HUES48 (cell line): ENCODE measurements at regions not wholly inside any gene's neighbourhood (a gene's known extent, or its start where the extent isn't known, plus 50 kb on each side); places are given as distances from the start of the nearest gene placed in this dataset.

ENCODE experiments used
- H3K27ac ChIP-seq: one replicate; pipeline ENCODE4 v1.7.0; 2013; ENCODE audit warnings: low read depth, low read length, inconsistent platforms
- H3K27me3 ChIP-seq: 2 replicates; pipeline ENCODE4 v1.6.1; 2013; ENCODE audit warnings: mild to moderate bottlenecking, low read length; ENCODE audit not compliant: control insufficient read depth, insufficient read depth
- H3K36me3 ChIP-seq: 2 replicates; pipeline ENCODE4 v1.6.1; 2013; ENCODE audit warnings: low read length; ENCODE audit not compliant: control insufficient read depth, insufficient read depth
- H3K4me1 ChIP-seq: 2 replicates; pipeline ENCODE4 v1.6.1; 2013; ENCODE audit warnings: mild to moderate bottlenecking, low read length; ENCODE audit not compliant: control insufficient read depth, insufficient read depth
- H3K4me3 ChIP-seq: 2 replicates; pipeline ENCODE4 v1.5.1; 2013; ENCODE audit warnings: mild to moderate bottlenecking, low read depth, low read length
- H3K9ac ChIP-seq: 2 replicates; pipeline ENCODE4 v1.6.1; 2013; ENCODE audit warnings: mild to moderate bottlenecking, low read depth, low read length, moderate library complexity
- H3K9me3 ChIP-seq: 2 replicates; pipeline ENCODE4 v1.6.1; 2013; ENCODE audit warnings: low read length; ENCODE audit not compliant: control insufficient read depth, insufficient read depth

GRCh38 chr12:13273097-13273496, 76.6 kb downstream of the EMP1 start:
- Histone ChIP-seq H3K27ac (no peak overlapping the region), H3K36me3 (no peaks in the 10 kb centered on the region), H3K9ac (no peak overlapping the region), H3K9me3 (no peaks in the 10 kb centered on the region), H3K4me3 (no peak overlapping the region), H3K4me1 (no peaks in the 10 kb centered on the region), H3K27me3 (0 out of 2 replicates have a peak, but pooled peaks cover 6% of the 10 kb centered on the region)

- no peaks in the 10 kb centered on the region for H3K27me3 ChIP-seq
- no peak overlapping the region for H3K4me3 ChIP-seq
- H3K4me1 ChIP-seq = no peaks in the 10 kb centered on the region
- H3K36me3 ChIP-seq = no peaks in the 10 kb centered on the region
- H3K9me3 ChIP-seq = no peaks in the 10 kb centered on the region
- no peak overlapping the region for H3K9ac ChIP-seq
- H3K27ac ChIP-seq = no peak overlapping the region
Observed at GRCh38 chr12:13270817-13271216, 74.3 kb downstream of the EMP1 start.
